Breast epithelium (tissue), 3 donors: ENCODE measurements at regions not wholly inside any gene's neighbourhood (a gene's known extent, or its start where the extent isn't known, plus 50 kb on each side); places are given as distances from the start of the nearest gene placed in this dataset.

Experiments
- CTCF ChIP-seq, 3 donors: fragments of 450-650 bp; IDR thresholded peaks; one replicate each; pipeline ENCODE4 v1.5.1; 2016 to 2017; ENCODE audit warnings: antibody characterized with exemption in 3 of 3, mild to moderate bottlenecking in 3 of 3, moderate library complexity in 3 of 3
- POLR2A ChIP-seq: fragments of 450-650 bp; IDR thresholded peaks from one replicate; pipeline ENCODE4 v1.6.1; 2016; ENCODE audit warnings: antibody characterized with exemption, mild to moderate bottlenecking, moderate library complexity
- POLR2AphosphoS5 ChIP-seq, 3 donors: sonication (generic); formaldehyde crosslinking; IDR thresholded peaks; one replicate each; pipeline ENCODE4 v1.6.1; 2017; ENCODE audit warnings: antibody characterized with exemption in 3 of 3

GRCh38 chr12:58570411-58570810 is 349.9 kb downstream of the LRIG3 start:
- TF ChIP-seq CTCF (IDR thresholded peaks at IDR 0.05) (no peak), POLR2A (no peak), POLR2AphosphoS5 (IDR thresholded peaks at IDR 0.05) (no peak)
